ENCODE measurements at regions not wholly inside any gene's neighbourhood (a gene's known extent, or its start where the extent isn't known, plus 50 kb on each side); places are given as distances from the start of the nearest gene placed in this dataset.
"Not testable (repeated sequence)": the region's sequence is repeated elsewhere in the genome, so short reads cannot be mapped to it uniquely, and the experiment has no call there.

GRCh38 chr12:73605925-73606324 is 931.7 kb upstream of the ATXN7L3B start:
- H3K4me3 Mint-ChIP-seq, H3K4me2 ChIP-seq: not testable (repeated sequence)

GRCh38 chr12:73612551-73612950 is 925.1 kb upstream of the ATXN7L3B start:
- no peak overlapping the region for H3K27ac Mint-ChIP-seq
- H3K79me2 ChIP-seq (replicated peaks; ENCODE audit: insufficient read depth) = no peaks in the 10 kb centered on the region
- no peaks in the 10 kb centered on the region for H4K20me1 ChIP-seq (replicated peaks; ENCODE audit: insufficient read depth)
- H3K4me3 Mint-ChIP-seq = no peak overlapping the region
- no peak overlapping the region for H2AFZ ChIP-seq
- no peaks in the 10 kb centered on the region for H3K9me2 ChIP-seq (ENCODE audit: insufficient read depth)
- DNase-seq (ENCODE audit: low spot score) (no peak), ATAC-seq (no peak)
- no peaks in the 10 kb centered on the region for H3K36me3 ChIP-seq (ENCODE audit: insufficient read depth)
- H3K27ac ChIP-seq (ENCODE audit: low read depth) = no peak overlapping the region
- H3K36me3 Mint-ChIP-seq (ENCODE audit: low read depth) = no peaks in the 10 kb centered on the region; the same call in 2 of the 3 replicates
- H3K4me1 ChIP-seq (ENCODE audit: insufficient read depth) = no peaks in the 10 kb centered on the region
- no peak overlapping the region for H3K4me2 ChIP-seq
- H3K4me3 ChIP-seq = no peak overlapping the region
- H3K9me3 Mint-ChIP-seq = peaks cover 11% of the 10 kb centered on the region; the same call in 2 of the 3 replicates
- H3K4me1 Mint-ChIP-seq = peaks cover 6% of the 10 kb centered on the region; the same call in 2 of the 3 replicates
- H3K27me3 Mint-ChIP-seq (ENCODE audit: insufficient read depth, low read depth, poor library complexity) = no peaks in the 10 kb centered on the region
- no peaks in the 10 kb centered on the region for H3K27me3 ChIP-seq (ENCODE audit: insufficient read depth)
- no peaks in the 10 kb centered on the region for H3F3A ChIP-seq (replicated peaks; ENCODE audit: low read depth)
- no peak for TF ChIP-seq EZH2 (IDR thresholded peaks at IDR 0.05; ENCODE audit: low read depth, unreplicated experiment)
- no peak for TF ChIP-seq NANOG (IDR thresholded peaks at IDR 0.05; ENCODE audit: borderline replicate concordance)
- no peak for TF ChIP-seq ETS1 (IDR thresholded peaks at IDR 0.05)
- TF ChIP-seq CREB1 (CRISPR knock-in tag; IDR thresholded peaks at IDR 0.05; ENCODE audit: low read depth) = no peak
- TF ChIP-seq ZNF462 (CRISPR knock-in tag; IDR thresholded peaks at IDR 0.05) = no peak
- no peak for TF ChIP-seq POLR2AphosphoS5 (IDR thresholded peaks at IDR 0.05; ENCODE audit: low read depth)
- TF ChIP-seq ZNF331 (CRISPR knock-in tag; IDR thresholded peaks at IDR 0.05; ENCODE audit: low read depth) = no peak
- no peak for TF ChIP-seq EZH2phosphoT487 (IDR thresholded peaks at IDR 0.05; ENCODE audit: unreplicated experiment)
- no peak for TF ChIP-seq STAT1 (IDR thresholded peaks at IDR 0.05; ENCODE audit: unreplicated experiment)

More at GRCh38 chr12:73605925-73606324, 931.7 kb upstream of the ATXN7L3B start:
- not testable (repeated sequence) for H3K9me2 ChIP-seq (ENCODE audit: insufficient read depth); H3F3A ChIP-seq (replicated peaks; ENCODE audit: low read depth); H3K36me3 Mint-ChIP-seq (ENCODE audit: low read depth); H3K27ac Mint-ChIP-seq; H3K4me1 ChIP-seq (ENCODE audit: insufficient read depth); H3K27ac ChIP-seq (ENCODE audit: low read depth); H3K4me1 Mint-ChIP-seq; H3K79me2 ChIP-seq (replicated peaks; ENCODE audit: insufficient read depth); H3K4me3 ChIP-seq; H3K27me3 Mint-ChIP-seq (ENCODE audit: insufficient read depth, low read depth, poor library complexity); H3K36me3 ChIP-seq (ENCODE audit: insufficient read depth); H3K27me3 ChIP-seq (ENCODE audit: insufficient read depth); H4K20me1 ChIP-seq (replicated peaks; ENCODE audit: insufficient read depth)
- peaks cover 11% of the 10 kb centered on the region for H3K9me3 Mint-ChIP-seq
- DNase-seq (ENCODE audit: low spot score) (peak; percentile 42), ATAC-seq (peak; percentile 45; the same call in 2 of the 3 replicates)
- peak overlapping the region; percentile 67; the same call in 1 of the 2 replicates for H2AFZ ChIP-seq
- TF ChIP-seq CTCF (conservative IDR thresholded peaks at IDR 0.05; ENCODE audit: low read depth in 2 of 2) = 0 out of 4 replicates have a peak, but pooled peaks of 1 of the 2 experiments have one; percentile 6

Measured in GM23338 (cell line).